GM21723 (cell line): ENCODE measurements at regions not wholly inside any gene's neighbourhood (a gene's known extent, or its start where the extent isn't known, plus 50 kb on each side); places are given as distances from the start of the nearest gene placed in this dataset.
"Not testable (repeated sequence)": the region's sequence is repeated elsewhere in the genome, so short reads cannot be mapped to it uniquely, and the experiment has no call there.

ENCODE experiments used
- ATAC-seq: cut with Tn5 transposase; IDR thresholded peaks from one replicate; pipeline ENCODE4 v1.9.1; 2021; ENCODE audit warnings: mild to moderate bottlenecking, moderate library complexity; ENCODE audit not compliant: unreplicated experiment

DNA sequence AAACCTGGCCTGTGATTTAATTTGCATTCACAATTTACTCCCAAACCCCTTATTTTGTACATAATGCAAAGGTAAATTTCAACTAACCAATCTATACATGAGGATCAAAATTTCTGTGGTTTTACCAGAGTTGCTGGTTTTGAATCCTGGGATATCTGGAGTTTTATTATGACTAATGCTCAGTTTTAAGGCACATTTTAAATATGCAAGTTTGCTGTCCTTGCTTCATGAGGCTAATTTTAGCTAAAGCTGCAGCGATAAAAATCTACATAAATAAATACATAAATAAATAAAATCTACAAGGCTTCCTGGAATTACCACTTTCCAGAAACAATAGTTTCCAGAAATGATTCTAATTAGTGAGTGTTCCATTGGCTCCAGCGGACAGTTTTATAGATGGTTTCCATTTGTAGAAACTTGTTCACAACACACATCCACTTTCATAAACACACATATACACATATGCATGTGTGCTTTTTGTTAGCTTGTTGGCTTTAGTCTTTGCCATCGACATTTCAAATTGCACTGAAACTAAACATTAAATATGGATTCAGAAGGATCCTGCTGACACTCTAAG lies 339.5 kb upstream of the NRP1 start:
- no peak for ATAC-seq

- no peak for ATAC-seq
Measured at GRCh38 chr10:33669904-33670303, 335.4 kb upstream of the NRP1 start.

- ATAC-seq = no peak
Measured at GRCh38 chr10:33666686-33667480, 332.4 kb upstream of the NRP1 start.

DNA sequence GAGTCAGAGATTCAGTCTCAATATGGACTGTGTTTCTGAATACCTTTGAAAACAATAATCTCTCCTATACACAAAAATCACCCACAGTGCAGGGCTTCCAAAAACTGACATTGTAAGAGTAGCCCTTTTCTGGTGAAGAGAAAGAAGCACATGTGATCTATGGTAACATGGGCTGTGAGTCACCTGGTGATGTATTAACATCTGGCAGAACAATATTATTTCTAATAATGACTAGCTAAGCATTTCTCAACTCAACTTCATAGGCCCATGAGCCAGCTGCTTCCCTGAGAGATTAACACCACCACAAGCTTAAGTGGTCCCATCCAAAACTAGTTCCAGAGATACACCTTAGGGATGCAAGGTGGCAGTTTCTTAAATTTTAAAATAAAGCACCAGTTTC lies 331.0 kb upstream of the NRP1 start:
- ATAC-seq = no peak

GRCh38 chr10:33664070-33664469 lies 329.6 kb upstream of the NRP1 start:
- no peak for ATAC-seq

DNA sequence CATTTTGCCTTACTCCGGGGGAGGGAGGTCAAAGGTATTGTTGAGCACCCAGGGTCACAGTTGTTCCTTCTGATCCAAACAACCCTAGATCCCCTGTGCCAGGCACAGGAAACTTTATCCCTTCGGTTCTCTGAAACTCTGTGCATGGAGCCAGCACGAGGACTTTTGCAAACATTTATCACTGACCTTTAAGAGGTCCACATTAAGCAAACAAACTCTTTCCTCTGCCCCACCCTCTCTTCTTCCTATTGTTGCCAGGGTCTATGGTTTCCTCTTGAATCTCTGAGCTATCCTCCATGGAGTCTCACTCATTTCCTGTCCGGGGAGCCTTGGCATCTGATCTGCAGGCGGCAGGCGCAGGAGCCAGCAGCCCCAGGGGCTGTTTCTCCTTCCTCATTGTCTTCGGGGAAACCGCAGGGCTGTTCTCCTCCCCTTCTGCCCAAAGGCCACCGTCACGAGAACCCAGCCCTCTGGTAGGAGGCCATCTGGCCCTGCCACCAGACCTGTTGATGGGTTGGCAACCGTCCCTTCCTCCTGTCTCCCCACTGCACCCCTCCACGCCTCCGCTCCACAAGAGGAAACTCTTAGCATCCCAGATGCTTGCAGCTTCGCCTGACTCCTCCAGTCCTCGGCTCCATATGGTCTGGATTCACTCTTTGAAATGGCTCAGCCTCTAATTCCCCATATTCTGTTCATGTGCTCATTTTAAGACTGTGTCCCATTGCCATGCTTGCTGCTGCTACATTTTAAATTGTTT lies 327.3 kb upstream of the NRP1 start:
- ATAC-seq = no peak

- no peak for ATAC-seq
Measured at GRCh38 chr10:33660329-33660728, 325.9 kb upstream of the NRP1 start.

- ATAC-seq = no peak
Measured at GRCh38 chr10:33657913-33658312, 323.4 kb upstream of the NRP1 start.

DNA sequence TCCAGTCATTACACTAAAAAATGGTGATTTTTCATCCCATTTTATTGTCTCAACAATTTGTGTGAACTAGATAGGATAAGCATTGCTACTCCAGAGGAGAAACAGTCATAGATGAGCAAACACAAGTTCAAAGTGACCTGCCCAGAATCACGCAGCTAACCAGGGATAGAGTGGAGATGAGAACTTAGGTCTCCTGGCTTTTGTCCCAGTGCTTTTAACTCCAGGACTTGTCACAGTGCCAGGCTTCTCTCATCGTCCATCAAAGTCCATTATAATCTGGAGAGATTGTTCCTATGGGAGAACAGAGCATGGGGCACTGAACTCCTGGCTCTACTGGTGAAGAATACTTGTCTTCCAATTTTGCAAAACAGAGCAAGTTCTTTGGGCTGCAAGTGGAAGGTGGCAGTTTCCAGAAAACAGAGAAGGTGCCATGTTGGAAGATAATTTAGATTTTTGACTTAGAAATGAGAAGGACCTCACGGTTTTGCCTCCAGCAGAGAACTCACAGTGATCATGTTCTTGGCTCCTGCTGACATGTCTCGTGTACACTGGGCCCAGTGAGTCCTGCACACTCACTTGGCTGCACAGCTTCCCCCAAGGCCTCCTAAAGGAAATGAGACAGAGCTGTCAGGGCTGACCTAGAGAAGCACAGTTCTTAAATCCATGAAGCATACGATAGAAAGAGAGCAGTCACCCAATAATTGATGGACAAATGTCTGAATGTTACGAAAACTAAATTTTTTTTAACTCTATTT lies 322.9 kb upstream of the NRP1 start:
- no peak for ATAC-seq

DNA sequence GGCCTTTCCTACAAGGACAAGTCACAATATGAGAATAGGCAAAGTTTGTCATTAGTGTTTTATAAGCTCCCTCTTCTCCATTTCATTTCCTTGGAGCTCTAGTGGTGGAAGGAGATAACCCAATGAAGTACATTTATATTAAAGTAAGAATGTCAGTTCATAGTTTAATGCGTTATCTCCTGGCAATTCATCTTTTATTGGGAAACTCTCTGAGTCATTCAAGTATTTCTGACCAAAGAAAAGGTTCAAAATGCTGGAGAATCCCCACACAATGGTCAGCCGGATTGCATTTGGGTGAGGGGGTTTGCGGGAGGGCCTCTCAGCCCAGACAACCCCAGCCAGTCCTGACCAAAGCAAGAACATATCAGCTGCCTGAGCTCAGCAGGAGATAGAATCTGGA lies 321.5 kb upstream of the NRP1 start:
- ATAC-seq = no peak

- no peak for ATAC-seq
Measured at GRCh38 chr10:33655165-33655815, 320.8 kb upstream of the NRP1 start.

DNA sequence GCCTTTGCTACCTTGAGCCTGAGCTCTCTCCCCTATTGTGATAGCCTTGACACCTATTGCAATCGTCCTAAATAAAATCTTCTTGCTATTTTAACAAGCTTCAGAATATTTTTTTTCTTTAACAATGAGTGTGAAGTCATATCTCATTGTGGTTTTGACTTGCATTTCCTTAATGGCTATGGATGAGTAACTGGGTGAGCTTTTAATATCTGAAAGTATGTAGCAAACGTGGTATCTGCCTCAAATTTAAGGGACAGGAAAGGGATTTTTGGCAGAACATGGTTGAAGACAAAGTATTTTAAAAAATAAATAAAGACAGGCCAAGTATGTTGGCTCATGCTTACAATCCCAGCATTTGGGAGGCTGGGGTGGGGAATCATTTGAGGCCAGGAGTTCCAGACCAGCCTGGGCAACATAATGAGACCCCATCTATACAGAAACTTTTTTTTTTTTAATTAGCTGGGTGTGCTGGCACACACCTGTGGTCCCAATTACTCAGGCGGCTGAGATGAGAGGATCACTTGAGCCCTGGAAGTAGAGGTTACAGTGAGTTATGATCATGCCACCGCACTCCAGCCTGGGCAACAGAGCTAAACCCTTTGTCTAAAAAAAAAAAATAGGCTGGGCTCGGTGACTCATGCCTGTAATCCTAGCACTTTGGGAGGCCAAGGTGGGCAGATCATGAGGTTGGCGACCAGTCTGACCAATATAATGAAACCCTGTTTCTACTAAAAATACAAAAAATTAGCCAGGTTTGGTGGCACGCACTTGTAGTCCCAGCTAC lies 319.3 kb upstream of the NRP1 start:
- ATAC-seq = no peak

- ATAC-seq = no peak
Measured at GRCh38 chr10:33652870-33653269, 318.4 kb upstream of the NRP1 start.

DNA sequence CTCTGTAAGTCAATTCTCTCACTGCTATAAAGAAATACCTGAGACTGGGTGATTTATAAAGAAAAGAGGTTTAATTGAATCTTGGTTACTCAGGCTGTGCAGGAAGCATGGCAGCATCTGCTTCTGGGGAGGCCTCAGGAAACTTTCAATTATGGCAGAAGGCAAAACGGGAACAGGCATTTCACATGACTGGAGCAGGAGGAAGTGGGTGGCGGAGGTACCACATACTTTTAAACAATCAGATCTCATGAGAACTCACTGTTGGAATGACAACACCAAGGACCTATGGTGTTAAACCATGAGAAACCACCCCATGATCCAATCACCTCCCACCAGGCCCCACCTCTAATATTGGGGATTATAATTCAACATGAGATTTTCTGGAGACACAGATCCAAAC lies 315.7 kb upstream of the NRP1 start:
- not testable (repeated sequence) for ATAC-seq

DNA sequence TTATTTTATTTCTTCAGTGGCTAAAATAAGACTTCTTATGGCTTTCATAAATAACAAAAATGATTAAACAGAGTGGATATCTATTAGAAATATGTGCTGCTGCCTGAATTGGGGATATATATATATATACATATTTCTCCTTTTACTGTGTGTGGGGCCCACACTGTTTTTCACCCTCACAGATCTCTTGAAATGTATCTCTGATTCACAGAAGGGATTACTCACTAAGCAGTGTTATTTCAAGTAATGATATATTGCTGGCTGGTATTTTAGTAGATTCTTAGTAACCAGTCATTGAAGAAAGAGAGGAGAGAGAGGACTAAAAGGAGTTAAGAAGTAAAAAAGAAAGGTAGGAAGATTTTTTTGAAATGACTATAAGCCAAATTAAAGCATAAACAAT lies 308.6 kb upstream of the NRP1 start:
- ATAC-seq = no peak

GRCh38 chr10:33638891-33639290 lies 304.4 kb upstream of the NRP1 start:
- no peak for ATAC-seq

DNA sequence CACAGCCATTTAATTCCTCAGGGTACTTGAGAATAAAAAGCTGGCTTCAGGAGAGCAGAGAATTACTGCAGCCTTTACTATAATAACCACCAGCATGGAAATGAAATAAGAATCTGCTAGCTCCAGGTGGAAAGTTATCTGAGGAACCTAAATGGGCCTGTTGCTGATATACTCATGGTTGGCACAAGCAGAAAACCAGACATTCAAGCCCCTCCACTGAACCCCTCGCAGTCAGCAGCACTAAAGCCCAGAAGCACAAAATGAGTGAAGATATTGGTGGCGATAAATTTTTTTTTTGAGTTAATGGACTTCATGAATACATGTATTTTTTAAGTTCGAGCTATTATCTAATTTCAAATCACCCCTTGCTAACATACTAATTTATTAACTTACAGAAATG lies 303.9 kb upstream of the NRP1 start:
- ATAC-seq = no peak

DNA sequence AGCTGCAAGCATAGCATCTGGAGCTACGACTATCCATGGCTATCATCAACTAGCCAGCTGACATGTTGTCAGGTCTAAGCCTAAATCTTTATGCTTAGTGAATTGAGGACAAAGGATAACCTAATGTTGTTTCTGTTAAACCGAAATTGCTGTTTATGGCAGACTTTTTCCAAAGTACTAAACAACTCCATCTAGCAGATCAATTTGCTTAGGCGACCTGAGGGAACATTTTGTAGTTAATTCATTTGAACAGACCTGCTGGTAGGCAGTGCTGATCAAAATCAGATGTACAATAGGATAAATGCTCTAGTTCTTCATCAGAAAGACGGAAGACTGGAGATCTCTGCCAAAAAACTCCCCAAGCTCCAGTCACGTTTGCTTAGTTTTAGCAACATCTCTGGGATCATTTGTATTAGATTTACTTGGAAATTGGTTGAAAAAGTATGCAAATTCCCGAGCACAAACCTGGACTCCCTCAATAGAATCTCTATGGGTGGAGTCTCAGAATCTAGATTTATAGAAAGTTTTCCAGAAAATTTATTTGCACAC lies 301.6 kb upstream of the NRP1 start:
- no peak for ATAC-seq

- no peak for ATAC-seq
Measured at GRCh38 chr10:33632432-33632831, 298.0 kb upstream of the NRP1 start.

- ATAC-seq = no peak
Measured at GRCh38 chr10:33631991-33632390, 297.5 kb upstream of the NRP1 start.
